GM12878 (cell line): ENCODE measurements at regions not wholly inside any gene's neighbourhood (a gene's known extent, or its start where the extent isn't known, plus 50 kb on each side); places are given as distances from the start of the nearest gene placed in this dataset.

Experiments used
- ATF2 ChIP-seq: IDR thresholded peaks from 2 replicates; pipeline ENCODE4 v1.6.1; 2012; ENCODE audit warnings: low read length, inconsistent platforms
- BMI1 ChIP-seq: fragments of 450-650 bp; IDR thresholded peaks from 2 replicates; pipeline ENCODE4 v1.6.1; 2016; ENCODE audit warnings: mild to moderate bottlenecking, moderate library complexity, borderline replicate concordance
- CBX5 ChIP-seq: sonication (generic); IDR thresholded peaks from 2 replicates; pipeline ENCODE4 v1.6.1; 2016; ENCODE audit warnings: low read depth, moderate library complexity, mild to moderate bottlenecking, inconsistent platforms
- CHD1 ChIP-seq: IDR thresholded peaks from 2 replicates; pipeline ENCODE4 v1.6.1; 2012; ENCODE audit warnings: low read depth, low read length, improper control_type of control experiment
- E2F8 ChIP-seq: fragments of 450-650 bp; IDR thresholded peaks from 2 replicates; pipeline ENCODE4 v1.6.1; 2018; ENCODE audit warnings: mild to moderate bottlenecking, low read depth, moderate library complexity; ENCODE audit not compliant: partially characterized antibody
- EED ChIP-seq: sonication (generic); IDR thresholded peaks from 2 replicates; pipeline ENCODE4 v1.6.1; 2016; ENCODE audit warnings: antibody characterized with exemption, low read depth
- HDAC2 ChIP-seq: fragments of 200-600 bp; sonication (generic); IDR thresholded peaks from 2 replicates; pipeline ENCODE4 v1.6.1; 2017
- IKZF1 ChIP-seq: fragments of 450-650 bp; conservative IDR thresholded peaks from 2 replicates; pipeline ENCODE4 v1.6.1; 2017; ENCODE audit warnings: antibody characterized with exemption, mild to moderate bottlenecking
- IKZF2 ChIP-seq, 2 experiments: fragments of 450-650 bp; IDR thresholded peaks; 2 replicates each; pipeline ENCODE4 v1.6.1; 2017; ENCODE audit warnings: mild to moderate bottlenecking in 2 of 2, moderate library complexity in 2 of 2
- IRF3 ChIP-seq: fragments of 450-650 bp; IDR thresholded peaks from 2 replicates; pipeline ENCODE4 v1.6.1; 2014; ENCODE audit warnings: mild to moderate bottlenecking
- KDM1A ChIP-seq: fragments of 200-600 bp; sonication (generic); IDR thresholded peaks from 2 replicates; pipeline ENCODE4 v1.6.1; 2016; ENCODE audit warnings: borderline replicate concordance
- LARP7 ChIP-seq: fragments of 450-650 bp; IDR thresholded peaks from 2 replicates; pipeline ENCODE4 v1.6.1; 2017; ENCODE audit warnings: mild to moderate bottlenecking
- MTA3 ChIP-seq: IDR thresholded peaks from 2 replicates; pipeline ENCODE4 v1.6.1; 2012; ENCODE audit warnings: low read length, inconsistent platforms, borderline replicate concordance
- NR2C2 ChIP-seq: IDR thresholded peaks from 2 replicates; pipeline ENCODE4 v1.6.1; 2011; ENCODE audit warnings: borderline replicate concordance, low read depth; ENCODE audit not compliant: control insufficient read depth, insufficient read length
- PKNOX1 ChIP-seq: fragments of 450-650 bp; IDR thresholded peaks from 2 replicates; pipeline ENCODE4 v1.6.1; 2016; ENCODE audit warnings: mild to moderate bottlenecking
- POLR2A ChIP-seq: IDR thresholded peaks from 2 replicates; pipeline ENCODE4 v1.6.1; 2011; ENCODE audit warnings: low read depth, mild to moderate bottlenecking, low read length
- RB1 ChIP-seq: fragments of 450-650 bp; formaldehyde crosslinking; IDR thresholded peaks from 2 replicates; pipeline ENCODE4 v1.6.1; 2017; ENCODE audit warnings: mild to moderate bottlenecking, borderline replicate concordance
- SMC3 ChIP-seq: IDR thresholded peaks from 2 replicates; pipeline ENCODE4 v1.6.1; 2011; ENCODE audit warnings: low read length, improper control_type of control experiment, borderline replicate concordance
- SUPT20H ChIP-seq: IDR thresholded peaks from 2 replicates; pipeline ENCODE4 v1.6.1; 2011; ENCODE audit warnings: low read depth, mild to moderate bottlenecking, low read length, moderate library complexity, borderline replicate concordance; ENCODE audit not compliant: control insufficient read depth
- ZNF274 ChIP-seq: IDR thresholded peaks from one replicate; pipeline ENCODE4 v1.8.0; 2011; ENCODE audit not compliant: insufficient read length, insufficient read depth
- ZNF592 ChIP-seq: fragments of 450-650 bp; IDR thresholded peaks from 2 replicates; pipeline ENCODE4 v1.6.1; 2017; ENCODE audit warnings: mild to moderate bottlenecking, moderate library complexity
- ZSCAN29 ChIP-seq: fragments of 450-650 bp; IDR thresholded peaks from 2 replicates; pipeline ENCODE4 v1.6.1; 2017; ENCODE audit warnings: mild to moderate bottlenecking, moderate library complexity

- TF ChIP-seq IKZF2 (IDR thresholded peaks at IDR 0.05) (peak; percentile 28 to 64; a peak in 3 of 4 replicates), LARP7 (peak; percentile 40; the same call in 1 of the 2 replicates), MTA3 (peak; percentile 64; the same call in 1 of the 2 replicates), ATF2 (peak; percentile 32; the same call in 1 of the 2 replicates), ZNF592 (no peak), HDAC2 (no peak), KDM1A (no peak), SUPT20H (no peak), CBX5 (no peak), E2F8 (no peak), PKNOX1 (peak; percentile 23; the same call in 1 of the 2 replicates), CHD1 (no peak), SMC3 (no peak), ZNF274 (no peak), BMI1 (no peak), IRF3 (no peak), POLR2A (peak; percentile 28; the same call in 1 of the 2 replicates), IKZF1 (peak; percentile 52), ZSCAN29 (no peak), NR2C2 (no peak), EED (peak; percentile 54; the same call in 1 of the 2 replicates), RB1 (no peak)
Measured at GRCh38 chr1:200473698-200474371, 64.0 kb upstream of the ZNF281 start (continued).
